ENCODE measurements at regions not wholly inside any gene's neighbourhood (a gene's known extent, or its start where the extent isn't known, plus 50 kb on each side); places are given as distances from the start of the nearest gene placed in this dataset.

DNA sequence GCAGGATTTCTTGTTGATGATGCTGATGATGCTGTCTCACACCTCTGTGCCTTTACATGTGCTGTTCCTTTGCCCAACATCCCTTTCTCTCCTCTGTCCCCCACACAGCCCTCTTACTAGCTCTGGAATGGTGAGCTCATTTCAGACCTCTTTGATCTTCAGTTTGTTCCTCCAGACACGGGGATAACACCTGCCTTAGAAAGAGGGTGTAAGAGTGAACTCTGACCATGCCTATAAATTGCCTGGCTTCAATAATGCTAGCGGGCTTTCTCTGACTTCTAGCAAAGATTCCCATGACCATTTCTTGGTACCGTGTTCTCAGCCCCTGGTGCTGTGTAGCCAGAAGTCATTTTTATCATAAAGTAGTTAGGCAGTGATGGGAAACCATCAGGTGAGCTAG, 55.9 kb upstream of the DRD2 start:
- Histone ChIP-seq H4K20me1 (ENCODE audit: control insufficient read depth, insufficient read depth) (no peaks in the 10 kb centered on the region), H3K4me1 (ENCODE audit: control insufficient read depth, insufficient read depth, low read length) (no peaks in the 10 kb centered on the region), H3K9ac (ENCODE audit: control insufficient read depth, insufficient read depth, low read length) (no peak overlapping the region), H3K27me3 (replicated peaks in 1 of 2; ENCODE audit: control insufficient read depth in 2 of 2, insufficient read depth in 2 of 2, low read length in 1 of 2) (no peaks in the 10 kb centered on the region), H2AFZ (ENCODE audit: control insufficient read depth, low read depth, low read length) (no peak overlapping the region), H3K27ac (ENCODE audit: control insufficient read depth, insufficient read depth) (no peak overlapping the region), H3K4me2 (ENCODE audit: control insufficient read depth, insufficient read depth) (no peak overlapping the region), H3K9me3 (replicated peaks; ENCODE audit: control insufficient read depth, insufficient read depth, low read length) (no peaks in the 10 kb centered on the region), H3K36me3 (ENCODE audit: control insufficient read depth in 2 of 2, insufficient read depth in 2 of 2, low read length in 1 of 2) (no peaks in the 10 kb centered on the region), H3K4me3 (no peak overlapping the region), H3K79me2 (ENCODE audit: control insufficient read depth, insufficient read depth, low read length) (no peaks in the 10 kb centered on the region)
- CTCF ChIA-PET: interaction anchor here (0.7 to 6.6 kb wide), 7 partner anchors 9 to 1249 kb away, joined by 3 to 65 read pairs (median 4); no protein-coding TSS in a partner anchor
- ATAC-seq (no peak), DNase-seq (ENCODE audit: low read depth, low spot score) (no peak), FAIRE-seq (no peak)
- POLR2A ChIA-PET: interaction anchor here (0.6 kb wide), 1 partner anchor 137 kb away, joined by 4 read pairs; no protein-coding TSS in a partner anchor
- WGBS (ENCODE audit: insufficient coverage, insufficient replicate concordance, low lambda C conversion rate, missing lambda C conversion rate): 23% methylated on average over 3 of the region's 3 CpGs
- intact Hi-C loops (cut with micrococcal nuclease; ENCODE audit: unreplicated experiment) (loop anchor here (5.0 to 10.0 kb wide), 2 partner anchors 201 to 1316 kb away; no protein-coding TSS in a partner anchor), in situ Hi-C loops (cut with MboI) (loop anchor here (5.0 kb wide), 1 partner anchor 219 kb away; the partner anchor contains the start of gene TTC12)
- RAD21 ChIA-PET (ENCODE audit: unreplicated experiment): interaction anchor here (3.0 kb wide), 1 partner anchor 225 kb away, joined by 11 read pairs; no protein-coding TSS in a partner anchor
- no TSS peak for BruUV-seq (replicated peaks)
- TF ChIP-seq CBX3 (IDR thresholded peaks at IDR 0.05; ENCODE audit: borderline replicate concordance, low read depth) (no peak), ETV6 (conservative IDR thresholded peaks at IDR 0.05 in 1 of 2, IDR thresholded peaks at IDR 0.05 in 1 of 2; ENCODE audit: borderline replicate concordance in 1 of 2, low read depth in 1 of 2) (no peak), MTA2 (IDR thresholded peaks at IDR 0.05; ENCODE audit: low read depth) (no peak), MTA3 (IDR thresholded peaks at IDR 0.05; ENCODE audit: borderline replicate concordance, low read length) (no peak), SMAD5 (IDR thresholded peaks at IDR 0.05; ENCODE audit: low read depth) (no peak), RB1 (IDR thresholded peaks at IDR 0.05; ENCODE audit: borderline replicate concordance) (no peak), ZNF217 (IDR thresholded peaks at IDR 0.05) (no peak), ESRRA (IDR thresholded peaks at IDR 0.05; ENCODE audit: low read length) (no peak), ZNF274 (IDR thresholded peaks at IDR 0.05; ENCODE audit: insufficient read depth, insufficient read length) (no peak), FOXK2 (IDR thresholded peaks at IDR 0.05) (no peak), SUPT20H (IDR thresholded peaks at IDR 0.05; ENCODE audit: borderline replicate concordance, control insufficient read depth, low read depth, low read length) (no peak), MEF2A (IDR thresholded peaks at IDR 0.05; ENCODE audit: insufficient read depth, low read depth, low read length) (no peak), POLR2A (IDR thresholded peaks at IDR 0.05; ENCODE audit: low read depth, low read length) (no peak), SREBF1 (IDR thresholded peaks at IDR 0.05; ENCODE audit: low read length) (no peak)
- TF ChIP-seq, protein P1, sequence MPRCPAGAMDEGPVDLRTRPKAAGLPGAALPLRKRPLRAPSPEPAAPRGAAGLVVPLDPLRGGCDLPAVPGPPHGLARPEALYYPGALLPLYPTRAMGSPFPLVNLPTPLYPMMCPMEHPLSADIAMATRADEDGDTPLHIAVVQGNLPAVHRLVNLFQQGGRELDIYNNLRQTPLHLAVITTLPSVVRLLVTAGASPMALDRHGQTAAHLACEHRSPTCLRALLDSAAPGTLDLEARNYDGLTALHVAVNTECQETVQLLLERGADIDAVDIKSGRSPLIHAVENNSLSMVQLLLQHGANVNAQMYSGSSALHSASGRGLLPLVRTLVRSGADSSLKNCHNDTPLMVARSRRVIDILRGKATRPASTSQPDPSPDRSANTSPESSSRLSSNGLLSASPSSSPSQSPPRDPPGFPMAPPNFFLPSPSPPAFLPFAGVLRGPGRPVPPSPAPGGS (IDR thresholded peaks at IDR 0.05; ENCODE audit: borderline replicate concordance, insufficient read depth, low read depth, low read length, poor library complexity, severe bottlenecking): no peak
- TF ChIP-seq, protein P2, sequence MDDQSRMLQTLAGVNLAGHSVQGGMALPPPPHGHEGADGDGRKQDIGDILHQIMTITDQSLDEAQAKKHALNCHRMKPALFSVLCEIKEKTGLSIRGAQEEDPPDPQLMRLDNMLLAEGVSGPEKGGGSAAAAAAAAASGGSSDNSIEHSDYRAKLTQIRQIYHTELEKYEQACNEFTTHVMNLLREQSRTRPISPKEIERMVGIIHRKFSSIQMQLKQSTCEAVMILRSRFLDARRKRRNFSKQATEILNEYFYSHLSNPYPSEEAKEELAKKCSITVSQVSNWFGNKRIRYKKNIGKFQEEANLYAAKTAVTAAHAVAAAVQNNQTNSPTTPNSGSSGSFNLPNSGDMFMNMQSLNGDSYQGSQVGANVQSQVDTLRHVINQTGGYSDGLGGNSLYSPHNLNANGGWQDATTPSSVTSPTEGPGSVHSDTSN (IDR thresholded peaks at IDR 0.05; ENCODE audit: insufficient replicate concordance, low read depth, low read length): no peak
- TF ChIP-seq, protein P3, sequence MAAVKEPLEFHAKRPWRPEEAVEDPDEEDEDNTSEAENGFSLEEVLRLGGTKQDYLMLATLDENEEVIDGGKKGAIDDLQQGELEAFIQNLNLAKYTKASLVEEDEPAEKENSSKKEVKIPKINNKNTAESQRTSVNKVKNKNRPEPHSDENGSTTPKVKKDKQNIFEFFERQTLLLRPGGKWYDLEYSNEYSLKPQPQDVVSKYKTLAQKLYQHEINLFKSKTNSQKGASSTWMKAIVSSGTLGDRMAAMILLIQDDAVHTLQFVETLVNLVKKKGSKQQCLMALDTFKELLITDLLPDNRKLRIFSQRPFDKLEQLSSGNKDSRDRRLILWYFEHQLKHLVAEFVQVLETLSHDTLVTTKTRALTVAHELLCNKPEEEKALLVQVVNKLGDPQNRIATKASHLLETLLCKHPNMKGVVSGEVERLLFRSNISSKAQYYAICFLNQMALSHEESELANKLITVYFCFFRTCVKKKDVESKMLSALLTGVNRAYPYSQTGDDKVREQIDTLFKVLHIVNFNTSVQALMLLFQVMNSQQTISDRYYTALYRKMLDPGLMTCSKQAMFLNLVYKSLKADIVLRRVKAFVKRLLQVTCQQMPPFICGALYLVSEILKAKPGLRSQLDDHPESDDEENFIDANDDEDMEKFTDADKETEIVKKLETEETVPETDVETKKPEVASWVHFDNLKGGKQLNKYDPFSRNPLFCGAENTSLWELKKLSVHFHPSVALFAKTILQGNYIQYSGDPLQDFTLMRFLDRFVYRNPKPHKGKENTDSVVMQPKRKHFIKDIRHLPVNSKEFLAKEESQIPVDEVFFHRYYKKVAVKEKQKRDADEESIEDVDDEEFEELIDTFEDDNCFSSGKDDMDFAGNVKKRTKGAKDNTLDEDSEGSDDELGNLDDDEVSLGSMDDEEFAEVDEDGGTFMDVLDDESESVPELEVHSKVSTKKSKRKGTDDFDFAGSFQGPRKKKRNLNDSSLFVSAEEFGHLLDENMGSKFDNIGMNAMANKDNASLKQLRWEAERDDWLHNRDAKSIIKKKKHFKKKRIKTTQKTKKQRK (IDR thresholded peaks at IDR 0.05; ENCODE audit: low read depth, low read length): no peak
- SMC1A ChIA-PET (ENCODE audit: uncharacterized antibody, unreplicated experiment): interaction anchor here (1.6 to 1.9 kb wide), 2 partner anchors 11 to 227 kb away, joined by 4 to 7 read pairs; no protein-coding TSS in a partner anchor
